Mesothelial cell of epicardium (in vitro differentiated cells): ENCODE measurements at regions not wholly inside any gene's neighbourhood (a gene's known extent, or its start where the extent isn't known, plus 50 kb on each side); places are given as distances from the start of the nearest gene placed in this dataset.

Experiments used
- DNase-seq, 2 experiments: peaks; one replicate each; pipeline ENCODE4 v3.0.0; 2021; ENCODE audit warnings: low spot score in 2 of 2; ENCODE audit not compliant: unreplicated experiment in 2 of 2
- H3K27ac Mint-ChIP-seq: 2 replicates; pipeline ENCODE4 v1.8.0; 2021; ENCODE audit warnings: mixed read lengths
- H3K27me3 Mint-ChIP-seq: 2 replicates; pipeline ENCODE4 v1.8.0; 2021; ENCODE audit warnings: low read depth, mixed read lengths
- H3K36me3 Mint-ChIP-seq: 2 replicates; pipeline ENCODE4 v1.8.0; 2021; ENCODE audit warnings: mixed read lengths
- H3K4me1 Mint-ChIP-seq: 2 replicates; pipeline ENCODE4 v1.8.0; 2021; ENCODE audit warnings: mixed read lengths
- H3K4me3 Mint-ChIP-seq: 2 replicates; pipeline ENCODE4 v1.8.0; 2021; ENCODE audit warnings: mild to moderate bottlenecking, moderate library complexity, mixed read lengths
- H3K9me3 Mint-ChIP-seq: 2 replicates; pipeline ENCODE4 v1.8.0; 2021; ENCODE audit warnings: mixed read lengths
- CTCF ChIP-seq: fragments of 200-600 bp; sonication (generic); IDR thresholded peaks from one replicate; pipeline ENCODE4 v1.5.0; 2021; ENCODE audit warnings: antibody characterized with exemption; ENCODE audit not compliant: unreplicated experiment

DNA sequence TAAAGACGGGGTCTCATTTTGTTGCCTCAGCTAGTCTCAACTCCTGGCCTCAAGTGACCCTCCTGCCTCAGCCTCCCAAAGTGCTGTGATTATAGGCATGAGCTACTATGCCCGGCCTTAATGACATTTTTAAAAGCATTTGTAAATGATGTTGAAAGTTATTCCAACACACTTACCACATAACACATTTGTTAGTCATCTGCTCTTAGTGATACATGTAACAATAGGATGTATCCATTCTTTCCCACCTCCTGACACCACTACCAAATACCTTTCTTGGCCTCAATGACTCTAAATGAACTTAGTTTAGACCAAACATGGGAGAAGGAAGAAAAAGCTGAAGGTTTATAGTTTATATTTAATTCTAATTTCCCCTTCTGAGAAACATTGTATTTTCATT, 59.8 kb upstream of the MEDAG start:
- DNase-seq, result no peak
- peaks cover 4% of the 10 kb centered on the region for H3K4me1 Mint-ChIP-seq
- H3K27ac Mint-ChIP-seq, result no peak overlapping the region
- H3K36me3 Mint-ChIP-seq, result no peaks in the 10 kb centered on the region
- H3K27me3 Mint-ChIP-seq, result no peaks in the 10 kb centered on the region
- H3K4me3 Mint-ChIP-seq, result no peak overlapping the region
- no peak for TF ChIP-seq CTCF
- peaks cover 3% of the 10 kb centered on the region for H3K9me3 Mint-ChIP-seq

DNA sequence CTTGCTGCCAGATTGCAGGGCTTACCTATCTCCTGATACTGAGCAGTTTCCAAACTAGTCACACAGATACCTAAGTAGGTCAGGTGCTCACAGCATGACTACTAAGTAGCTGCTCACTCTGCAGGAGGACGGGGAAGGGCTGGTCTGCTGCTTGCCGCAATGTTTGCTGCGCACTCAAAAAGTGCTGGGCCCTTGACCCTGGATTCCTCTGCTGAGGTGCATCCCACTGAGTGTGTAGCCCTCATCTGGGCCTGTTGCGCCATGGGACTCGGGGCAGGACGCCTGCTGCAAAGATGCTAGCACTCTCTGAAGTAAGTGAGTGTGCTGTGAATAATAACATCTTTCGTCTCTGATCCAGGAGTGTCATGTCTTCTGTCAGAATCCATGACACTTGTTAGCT, 59.2 kb upstream of the MEDAG start:
- H3K4me3 Mint-ChIP-seq, result no peak overlapping the region
- TF ChIP-seq CTCF, result no peak
- peaks cover 4% of the 10 kb centered on the region for H3K4me1 Mint-ChIP-seq
- no peak for DNase-seq
- no peaks in the 10 kb centered on the region for H3K36me3 Mint-ChIP-seq
- no peak overlapping the region for H3K27ac Mint-ChIP-seq
- peaks cover 3% of the 10 kb centered on the region for H3K9me3 Mint-ChIP-seq
- H3K27me3 Mint-ChIP-seq, result no peaks in the 10 kb centered on the region

DNA sequence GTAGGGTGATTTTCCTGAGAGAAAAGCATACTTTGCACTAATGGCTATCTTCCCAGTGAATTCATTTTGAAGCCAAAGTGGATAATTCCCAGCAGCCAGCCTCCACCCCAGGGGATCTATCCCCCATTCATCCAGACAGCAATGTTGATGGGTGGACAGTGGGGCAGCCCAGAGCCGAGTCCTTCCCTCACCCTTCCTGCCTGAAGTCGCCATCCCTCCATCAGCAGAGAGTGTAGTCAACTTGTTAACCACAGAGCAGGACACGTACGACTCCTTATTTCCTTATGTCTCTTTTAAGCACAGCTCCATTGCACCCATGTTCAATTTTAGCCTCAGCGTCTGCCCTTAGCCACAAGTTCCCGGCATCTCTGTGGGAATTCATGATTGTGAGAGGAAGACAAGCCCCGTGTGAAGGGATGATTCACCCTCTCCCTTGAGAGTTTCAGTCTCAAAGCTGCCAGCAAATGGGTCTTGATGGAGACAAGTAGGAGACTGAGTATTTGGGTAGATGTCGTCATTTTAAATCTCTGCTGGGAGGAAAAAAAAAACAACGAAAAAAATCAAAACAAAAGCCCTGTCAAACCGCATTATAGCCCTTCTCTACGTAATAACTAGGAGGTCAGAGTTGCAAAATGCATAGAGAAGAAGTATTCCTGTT, 58.3 kb upstream of the MEDAG start:
- Mint-ChIP-seq H3K4me3 (no peak overlapping the region), H3K27ac (peak overlapping the region; percentile 24), H3K9me3 (peaks cover 7% of the 10 kb centered on the region), H3K36me3 (no peaks in the 10 kb centered on the region), H3K27me3 (no peaks in the 10 kb centered on the region), H3K4me1 (peaks cover 4% of the 10 kb centered on the region)
- DNase-seq, result no peak
- no peak for TF ChIP-seq CTCF

DNA sequence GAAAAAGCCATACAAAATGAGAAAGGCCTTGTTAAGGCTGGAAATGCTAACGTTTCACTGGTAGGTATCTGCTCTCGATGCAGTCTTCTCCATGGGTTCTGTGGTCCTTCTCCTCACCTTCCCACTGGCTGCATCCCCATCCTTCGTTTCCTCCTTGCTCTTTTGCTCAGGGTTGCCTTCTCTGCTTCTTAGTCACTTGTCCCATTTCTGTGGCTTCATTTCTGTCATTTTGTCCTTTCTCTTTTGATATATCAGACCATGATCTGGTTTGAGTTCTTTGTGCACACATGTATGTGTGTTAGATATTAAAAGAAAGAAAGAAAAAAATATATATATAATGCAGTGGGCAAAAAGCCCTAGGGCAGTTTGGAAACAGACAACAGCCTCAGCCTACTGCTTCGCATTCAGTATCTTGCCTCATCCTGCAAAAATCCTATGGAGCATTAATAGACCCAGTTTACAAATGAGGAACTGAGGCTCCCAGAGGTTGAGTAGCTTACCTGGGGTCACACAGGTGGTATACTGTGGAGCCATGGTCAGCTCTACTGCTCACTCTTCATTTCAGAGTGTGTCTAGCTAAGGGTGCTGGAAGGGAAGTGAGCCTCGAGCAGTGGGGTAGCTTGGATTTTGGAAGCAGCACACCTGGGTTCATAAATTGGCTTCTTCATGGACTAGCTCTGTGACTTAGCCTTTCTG, 57.6 kb upstream of the MEDAG start:
- Mint-ChIP-seq H3K4me1 (peaks cover 4% of the 10 kb centered on the region), H3K27me3 (no peaks in the 10 kb centered on the region), H3K4me3 (no peak overlapping the region), H3K9me3 (peaks cover 7% of the 10 kb centered on the region), H3K27ac (no peak overlapping the region), H3K36me3 (no peaks in the 10 kb centered on the region)
- no peak for DNase-seq
- TF ChIP-seq CTCF, result no peak

- Mint-ChIP-seq H3K4me3 (no peak overlapping the region), H3K4me1 (peaks cover 7% of the 10 kb centered on the region), H3K27ac (no peak overlapping the region), H3K36me3 (no peaks in the 10 kb centered on the region), H3K27me3 (no peaks in the 10 kb centered on the region), H3K9me3 (peaks cover 7% of the 10 kb centered on the region)
- TF ChIP-seq CTCF, result no peak
- DNase-seq, result no peak
These were observed 56.5 kb upstream of the MEDAG start for GRCh38 chr13:30849611-30850010.
